Heart left ventricle (tissue), 16 donors: ENCODE measurements at regions not wholly inside any gene's neighbourhood (a gene's known extent, or its start where the extent isn't known, plus 50 kb on each side); places are given as distances from the start of the nearest gene placed in this dataset.

Experiments used
- ATAC-seq, 4 donors: fragments of 200-7000 bp; cut with Tn5 transposase; one replicate each; pipeline ENCODE4 v1.9.1; 2020 to 2022; ENCODE audit warnings: moderate library complexity in 4 of 4, mild to moderate bottlenecking in 3 of 4, moderate number of reproducible peaks in 1 of 4
- DNase-seq, 5 donors: peaks; one replicate each; pipeline ENCODE4 v3.0.0-alpha.2; 2020
- H3K27ac ChIP-seq, 12 donors: fragments of 200-600 bp; sonication (generic) in 4 of 12; one replicate each; pipeline versions ENCODE4 v1.5.0 to v1.8.0; 2016 to 2022; ENCODE audit warnings: mild to moderate bottlenecking in 2 of 12
- H3K27me3 ChIP-seq, 9 donors: fragments of 200-600 bp; sonication (generic) in 2 of 9; one replicate each; pipeline versions ENCODE4 v1.5.1 to v1.8.0; 2016 to 2022; ENCODE audit warnings: mild to moderate bottlenecking in 3 of 9
- H3K36me3 ChIP-seq, 9 donors: fragments of 200-600 bp; sonication (generic) in 2 of 9; one replicate each; pipeline versions ENCODE4 v1.5.0 to v1.8.0; 2018 to 2022; ENCODE audit warnings: mild to moderate bottlenecking in 2 of 9
- H3K4me1 ChIP-seq, 12 donors: fragments of 200-600 bp; sonication (generic) in 4 of 12; one replicate each; pipeline versions ENCODE4 v1.5.0 to v1.8.0; 2016 to 2022; ENCODE audit warnings: mild to moderate bottlenecking in 3 of 12
- H3K4me3 ChIP-seq, 12 donors: fragments of 200-600 bp; sonication (generic) in 4 of 12; one replicate each; pipeline versions ENCODE4 v1.5.0 to v1.8.0; 2017 to 2022; ENCODE audit warnings: mild to moderate bottlenecking in 9 of 12, moderate library complexity in 4 of 12
- H3K9me3 ChIP-seq, 12 donors: fragments of 200-600 bp; sonication (generic) in 4 of 12; one replicate each; pipeline versions ENCODE4 v1.5.0 to v1.8.0; 2016 to 2022; ENCODE audit warnings: mild to moderate bottlenecking in 1 of 12
- CTCF ChIP-seq, 12 donors: fragments of 200-600 bp; sonication (generic) in 4 of 12; IDR thresholded peaks; one replicate each; pipeline versions ENCODE4 v1.5.0 to v1.8.0; 2018 to 2022; ENCODE audit warnings: antibody characterized with exemption in 12 of 12, mild to moderate bottlenecking in 5 of 12
- POLR2A ChIP-seq, 2 donors: fragments of 450-650 bp; IDR thresholded peaks; one replicate each; pipeline ENCODE4 v1.6.1; 2017; ENCODE audit warnings: antibody characterized with exemption in 2 of 2, mild to moderate bottlenecking in 2 of 2, moderate library complexity in 2 of 2
- WGBS, 4 donors: extraction: QIAGEN DNeasy Blood & Tissue Kit in 2 of 4; methylation state at CpG; one replicate each; pipeline versions ENCODE4 v1.1.5 to v1.1.7; 2013 to 2018; 5-methylcytosine and 5-hydroxymethylcytosine counted together
- intact Hi-C, 10 donors: fragments of 100-400 bp; cut with DNase I; formaldehyde crosslinking; loops; one replicate each; pipeline versions ENCODE4 v1.11.1 to v1.14.2; 2022
- donor health status: ischemic (EF 13 %, LVEDD 7.1; RV severe dilation, severe dysfunction).
- donor health status: healthy with polysubstance abuse.
- donor health status: DM: no; HTN: yes; CAD: no.
- donor health status: DM: no; HTN: no; CAD: no.
- donor health status: ischemic (EF 25% LVEDD 6.9; RV normal size, moderate dysfunction).
- donor health status: ischemic (EF 25% LVEDD 5.7; RV mildly dilated, moderate dysfunction).
- donor health status: healthy.
- donor health status: DM: yes; HTN: yes; CAD: no.
- donor health status: ischemic (EF 35%, LVEDD 5.7; RV mildly dilated, moderate dysfunction).
- donor health status: nonischemic (EF 11% LVEDD 7.7; RV severe dilation, severe dysfunction).
- donor health status: DM: yes; HTN: yes; CAD: no.
- donor health status: PGD.
- donor health status: ischemic (EF 29% LVEDD 5.4; RV normal size, mild dysfunction).
- donor health status: nonischemic (EF 23%, LVEDD 6.1; RV moderate dilation, normal function).

GRCh38 chr6:164200071-164200470, 785.6 kb downstream of the QKI start:
- DNase-seq (no peak), ATAC-seq (no peak)
- Histone ChIP-seq H3K36me3 (no peaks in the 10 kb centered on the region), H3K4me1 (peaks cover 0 to 8% (median 0%) of the 10 kb centered on the region in 12 donors), H3K9me3 (no peaks in the 10 kb centered on the region), H3K27ac (no peak overlapping the region), H3K27me3 (no peaks in the 10 kb centered on the region), H3K4me3 (no peak overlapping the region)
- intact Hi-C loops: no loop called here
- TF ChIP-seq CTCF (IDR thresholded peaks at IDR 0.05) (no peak), POLR2A (IDR thresholded peaks at IDR 0.05) (no peak)
- WGBS, 4 donors: 84 to 96% (median 92%) methylated on average over 1 of the region's 1 CpG

- TF ChIP-seq CTCF (IDR thresholded peaks at IDR 0.05): no peak
- no peak for TF ChIP-seq POLR2A (IDR thresholded peaks at IDR 0.05)
- 66 to 79% (median 75%) methylated on average over 1 of the region's 1 CpG for WGBS, 4 donors
- peak overlapping the region in 1 of 12 donors; percentile 3 for H3K27ac ChIP-seq
- ATAC-seq (no peak), DNase-seq (no peak)
- no peaks in the 10 kb centered on the region for H3K9me3 ChIP-seq
- intact Hi-C loops: no loop called here
- H3K27me3 ChIP-seq: no peaks in the 10 kb centered on the region
- peaks cover 0 to 8% (median 0%) of the 10 kb centered on the region in 12 donors for H3K4me1 ChIP-seq
- no peak overlapping the region for H3K4me3 ChIP-seq
- no peaks in the 10 kb centered on the region for H3K36me3 ChIP-seq
Observed at GRCh38 chr6:164195942-164196281, 781.4 kb downstream of the QKI start.

GRCh38 chr6:164195278-164195941, 780.9 kb downstream of the QKI start:
- no peaks in the 10 kb centered on the region for H3K36me3 ChIP-seq
- TF ChIP-seq POLR2A (IDR thresholded peaks at IDR 0.05) (no peak), CTCF (IDR thresholded peaks at IDR 0.05) (no peak)
- 45 to 65% (median 56%) methylated on average over 6 of the region's 6 CpGs for WGBS, 4 donors
- H3K4me1 ChIP-seq: peaks cover 0 to 8% (median 0%) of the 10 kb centered on the region in 12 donors
- peak in 3 of 4 donors; percentile 44 to 53 (median 49) for ATAC-seq
- peak in 1 of 5 donors; percentile 38 for DNase-seq
- H3K27ac ChIP-seq: peak overlapping the region in 1 of 12 donors; percentile 35
- H3K27me3 ChIP-seq: no peaks in the 10 kb centered on the region
- no peak overlapping the region for H3K4me3 ChIP-seq
- intact Hi-C loops: no loop called here
- no peaks in the 10 kb centered on the region for H3K9me3 ChIP-seq

- no peaks in the 10 kb centered on the region for H3K27me3 ChIP-seq
- no peak overlapping the region for H3K4me3 ChIP-seq
- WGBS, 4 donors: 88 to 91% (median 89%) methylated on average over 4 of the region's 4 CpGs
- H3K36me3 ChIP-seq: no peaks in the 10 kb centered on the region
- DNase-seq (no peak), ATAC-seq (no peak)
- no peaks in the 10 kb centered on the region for H3K9me3 ChIP-seq
- intact Hi-C loops: no loop called here
- no peak overlapping the region for H3K27ac ChIP-seq
- H3K4me1 ChIP-seq: no peaks in the 10 kb centered on the region
- TF ChIP-seq POLR2A (IDR thresholded peaks at IDR 0.05): no peak
- no peak for TF ChIP-seq CTCF (IDR thresholded peaks at IDR 0.05)
Observed at GRCh38 chr6:164188861-164189260, 774.3 kb downstream of the QKI start.
